Smooth muscle cell (in vitro differentiated cells): ENCODE measurements at regions not wholly inside any gene's neighbourhood (a gene's known extent, or its start where the extent isn't known, plus 50 kb on each side); places are given as distances from the start of the nearest gene placed in this dataset.

Experiments used
- DNase-seq: peaks from one replicate; lab custom pipeline; 2025; ENCODE audit not compliant: unreplicated experiment; lab: John Stamatoyannopoulos, UW
- H2AFZ ChIP-seq: fragments of 200-600 bp; sonication (generic); 2 replicates; pipeline ENCODE4 v1.6.0; 2016; ENCODE audit warnings: antibody characterized with exemption, low read depth, mild to moderate bottlenecking
- H3F3A ChIP-seq: fragments of 200-600 bp; sonication (generic); 2 replicates; pipeline ENCODE4 v1.6.0; 2017; ENCODE audit warnings: antibody characterized with exemption, low read depth
- H3K27ac ChIP-seq: fragments of 200-600 bp; sonication (generic); 2 replicates; pipeline ENCODE4 v1.5.1; 2016; ENCODE audit warnings: low read depth, mild to moderate bottlenecking
- H3K27me3 ChIP-seq: fragments of 200-600 bp; sonication (generic); 2 replicates; pipeline ENCODE4 v1.6.1; 2016; ENCODE audit warnings: low read depth, mild to moderate bottlenecking
- H3K36me3 ChIP-seq: fragments of 200-600 bp; sonication (generic); 2 replicates; pipeline ENCODE4 v1.5.1; 2016; ENCODE audit warnings: low read depth
- H3K4me1 ChIP-seq: fragments of 200-600 bp; sonication (generic); 2 replicates; pipeline ENCODE4 v1.5.1; 2016; ENCODE audit warnings: low read depth
- H3K4me2 ChIP-seq: fragments of 200-600 bp; sonication (generic); 2 replicates; pipeline ENCODE4 v1.6.0; 2016; ENCODE audit warnings: mild to moderate bottlenecking
- H3K4me3 ChIP-seq: fragments of 200-600 bp; sonication (generic); 2 replicates; pipeline ENCODE4 v1.5.1; 2016; ENCODE audit warnings: mild to moderate bottlenecking
- H3K79me2 ChIP-seq: fragments of 200-600 bp; sonication (generic); 2 replicates; pipeline ENCODE4 v1.6.0; 2016; ENCODE audit warnings: low read depth, mild to moderate bottlenecking
- H3K9ac ChIP-seq: fragments of 200-600 bp; sonication (generic); 2 replicates; pipeline ENCODE4 v1.6.0; 2016; ENCODE audit warnings: low read depth
- H3K9me3 ChIP-seq: fragments of 200-600 bp; sonication (generic); replicated peaks from 2 replicates; pipeline ENCODE4 v1.5.1; 2016; ENCODE audit warnings: low read depth
- H4K20me1 ChIP-seq: fragments of 200-600 bp; sonication (generic); 2 replicates; pipeline ENCODE4 v1.6.0; 2016; ENCODE audit warnings: low read depth
- WGBS: methylation state at CpG from one replicate; pipeline ENCODE4 v1.1.7; 2016; ENCODE audit warnings: low lambda C conversion rate; 5-methylcytosine and 5-hydroxymethylcytosine counted together
- TF ChIP-seq, protein P1 (sequence below): fragments of 200-600 bp; sonication (generic); IDR thresholded peaks from 2 replicates; pipeline ENCODE4 v1.5.1; 2017; ENCODE audit warnings: borderline replicate concordance, mild to moderate bottlenecking, antibody characterized with exemption; ENCODE audit not compliant: insufficient read depth, poor library complexity, severe bottlenecking

DNA sequence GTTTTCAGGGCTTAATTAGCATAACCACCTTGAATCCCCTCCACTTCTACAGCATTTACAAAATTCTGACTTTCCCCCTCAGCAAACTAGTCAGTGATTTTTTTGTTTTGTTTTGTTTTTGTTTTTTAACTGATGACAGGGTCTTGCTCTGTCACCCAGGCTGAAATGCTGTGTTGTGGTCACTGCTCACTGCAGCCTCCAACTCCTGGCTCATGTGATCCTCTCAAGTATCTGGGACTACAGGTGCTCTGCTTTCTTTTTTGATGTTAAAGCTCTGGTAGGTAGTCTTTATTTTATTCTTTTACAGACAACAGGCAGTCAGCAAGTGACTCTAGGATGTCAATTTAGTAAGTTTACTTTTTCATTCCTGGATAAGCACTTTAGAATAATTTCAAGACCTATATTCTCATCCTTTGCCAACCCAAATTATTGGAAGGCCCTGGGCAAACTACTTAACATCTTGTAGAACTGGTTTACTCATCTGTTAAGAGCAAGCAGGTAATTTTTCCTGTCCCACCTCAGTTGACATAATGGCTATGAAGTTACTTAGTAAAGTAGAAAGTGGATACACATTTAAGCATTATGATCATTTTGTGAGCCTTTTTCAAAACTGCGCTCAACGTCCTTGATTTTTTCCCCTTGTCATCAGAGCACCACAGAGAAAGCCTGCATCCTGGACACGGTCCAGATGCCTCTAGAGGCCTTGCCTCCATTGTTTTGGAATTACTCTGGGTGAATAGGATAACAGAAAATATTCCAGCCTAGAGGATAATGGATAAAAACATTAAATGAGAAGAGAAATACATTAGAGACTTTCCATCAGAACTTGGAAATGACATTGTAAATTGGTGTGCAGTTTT, 69.9 kb upstream of the NDUFB4 start:
- no peak overlapping the region for H3K27ac ChIP-seq
- no peak overlapping the region for H3K4me3 ChIP-seq
- H3K4me1 ChIP-seq, result no peaks in the 10 kb centered on the region
- no peaks in the 10 kb centered on the region for H4K20me1 ChIP-seq
- no peak for DNase-seq
- H2AFZ ChIP-seq, result no peak overlapping the region
- no peaks in the 10 kb centered on the region for H3K79me2 ChIP-seq
- H3K36me3 ChIP-seq, result no peaks in the 10 kb centered on the region
- no peak overlapping the region for H3K9ac ChIP-seq
- H3K9me3 ChIP-seq, result no peaks in the 10 kb centered on the region
- TF ChIP-seq, protein P1, sequence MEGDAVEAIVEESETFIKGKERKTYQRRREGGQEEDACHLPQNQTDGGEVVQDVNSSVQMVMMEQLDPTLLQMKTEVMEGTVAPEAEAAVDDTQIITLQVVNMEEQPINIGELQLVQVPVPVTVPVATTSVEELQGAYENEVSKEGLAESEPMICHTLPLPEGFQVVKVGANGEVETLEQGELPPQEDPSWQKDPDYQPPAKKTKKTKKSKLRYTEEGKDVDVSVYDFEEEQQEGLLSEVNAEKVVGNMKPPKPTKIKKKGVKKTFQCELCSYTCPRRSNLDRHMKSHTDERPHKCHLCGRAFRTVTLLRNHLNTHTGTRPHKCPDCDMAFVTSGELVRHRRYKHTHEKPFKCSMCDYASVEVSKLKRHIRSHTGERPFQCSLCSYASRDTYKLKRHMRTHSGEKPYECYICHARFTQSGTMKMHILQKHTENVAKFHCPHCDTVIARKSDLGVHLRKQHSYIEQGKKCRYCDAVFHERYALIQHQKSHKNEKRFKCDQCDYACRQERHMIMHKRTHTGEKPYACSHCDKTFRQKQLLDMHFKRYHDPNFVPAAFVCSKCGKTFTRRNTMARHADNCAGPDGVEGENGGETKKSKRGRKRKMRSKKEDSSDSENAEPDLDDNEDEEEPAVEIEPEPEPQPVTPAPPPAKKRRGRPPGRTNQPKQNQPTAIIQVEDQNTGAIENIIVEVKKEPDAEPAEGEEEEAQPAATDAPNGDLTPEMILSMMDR, result no peak
- 78% methylated on average over 3 of the region's 3 CpGs for WGBS
- H3K4me2 ChIP-seq, result no peak overlapping the region
- H3F3A ChIP-seq, result no peaks in the 10 kb centered on the region
- no peaks in the 10 kb centered on the region for H3K27me3 ChIP-seq

DNA sequence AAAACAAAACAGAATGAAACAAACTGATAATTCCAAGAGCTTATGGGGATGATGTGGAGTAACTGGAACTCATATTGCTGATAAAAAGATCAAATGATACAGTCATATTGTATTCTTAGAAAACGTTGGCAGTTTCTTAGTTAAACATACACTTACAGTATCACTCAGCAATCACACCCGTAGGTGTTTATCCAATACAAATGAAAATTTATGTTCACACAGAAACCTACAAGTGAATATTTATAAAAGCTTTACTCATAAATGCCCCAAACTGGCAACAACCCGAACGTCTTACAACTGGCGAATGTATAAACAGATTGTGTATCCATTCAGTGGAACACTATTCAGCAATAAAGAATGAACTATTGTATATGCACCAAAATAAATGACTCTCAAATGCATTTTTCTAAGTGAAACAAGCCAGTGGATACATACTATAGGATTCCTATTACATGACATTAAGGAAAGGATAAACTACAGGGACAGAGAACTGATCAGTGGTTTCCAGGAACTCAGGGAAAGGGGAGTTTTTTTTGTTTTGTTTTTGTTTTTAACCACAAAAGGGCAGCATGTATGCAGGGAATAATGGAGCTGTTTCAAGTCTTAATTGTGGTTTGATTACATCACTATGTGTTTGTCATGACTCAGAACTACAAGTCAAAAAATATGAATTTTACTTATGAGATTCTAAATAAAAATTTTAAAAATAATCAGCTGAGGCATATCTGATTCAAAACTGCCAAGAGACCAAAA, 71.8 kb upstream of the NDUFB4 start:
- TF ChIP-seq, protein P1, result no peak
- no peaks in the 10 kb centered on the region for H4K20me1 ChIP-seq
- H3K79me2 ChIP-seq, result no peaks in the 10 kb centered on the region
- H3K27me3 ChIP-seq, result no peaks in the 10 kb centered on the region
- H3K36me3 ChIP-seq, result no peaks in the 10 kb centered on the region
- no peak overlapping the region for H3K9ac ChIP-seq
- no peaks in the 10 kb centered on the region for H3F3A ChIP-seq
- H3K9me3 ChIP-seq, result no peaks in the 10 kb centered on the region
- H3K4me2 ChIP-seq, result no peak overlapping the region
- no peak overlapping the region for H3K4me3 ChIP-seq
- no peak for DNase-seq
- no peak overlapping the region for H2AFZ ChIP-seq
- H3K27ac ChIP-seq, result no peak overlapping the region
- WGBS, result 65% methylated on average over 5 of the region's 5 CpGs
- no peaks in the 10 kb centered on the region for H3K4me1 ChIP-seq

DNA sequence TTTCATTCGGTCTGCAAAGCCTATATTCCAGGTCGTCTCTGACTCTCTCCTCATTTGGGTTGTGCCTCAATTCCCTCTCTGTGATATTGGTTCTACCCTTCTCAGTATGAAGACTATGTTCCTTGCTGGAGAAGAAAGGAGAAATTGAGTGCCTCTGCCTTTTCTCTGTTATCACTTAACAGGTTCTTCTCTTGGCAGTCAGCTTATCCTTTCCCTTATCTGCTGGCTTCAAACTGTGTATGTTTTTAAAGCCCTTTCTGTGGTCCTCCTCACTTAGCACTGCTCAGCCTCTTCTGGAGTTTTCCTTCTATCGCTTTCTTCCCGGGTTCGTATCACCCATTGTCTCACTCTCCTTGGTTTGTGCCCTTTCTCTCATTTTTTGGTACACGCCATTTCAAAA, 65.3 kb upstream of the FSTL1 start:
- DNase-seq, result no peak

More for the DNA sequence above, 65.3 kb upstream of the FSTL1 start:
- Histone ChIP-seq H3K27ac (no peak overlapping the region), H3K9ac (no peak overlapping the region), H3K4me3 (no peak overlapping the region), H3F3A (no peaks in the 10 kb centered on the region), H3K9me3 (no peaks in the 10 kb centered on the region), H3K4me2 (no peak overlapping the region), H3K4me1 (no peaks in the 10 kb centered on the region), H4K20me1 (no peaks in the 10 kb centered on the region), H3K36me3 (no peaks in the 10 kb centered on the region), H3K79me2 (no peaks in the 10 kb centered on the region), H3K27me3 (no peaks in the 10 kb centered on the region), H2AFZ (no peak overlapping the region)
- 59% methylated on average over 6 of the region's 6 CpGs for WGBS
- TF ChIP-seq, protein P1, result no peak
